MM.1S (cell line): ENCODE measurements at regions not wholly inside any gene's neighbourhood (a gene's known extent, or its start where the extent isn't known, plus 50 kb on each side); places are given as distances from the start of the nearest gene placed in this dataset.

Experiments used
- DNase-seq: peaks from one replicate; pipeline ENCODE4 v3.0.0-alpha.2; 2015
- H2AFZ ChIP-seq: fragments of 300-600 bp; sonication (generic); 2 replicates; pipeline ENCODE4 v1.6.0; 2016; ENCODE audit warnings: antibody characterized with exemption, low read length
- H3F3A ChIP-seq: fragments of 300-600 bp; sonication (generic); 2 replicates; pipeline ENCODE4 v1.6.1; 2016; ENCODE audit warnings: mild to moderate bottlenecking, antibody characterized with exemption, low read length, moderate library complexity, mixed read lengths; ENCODE audit not compliant: insufficient read depth
- H3K27ac ChIP-seq: fragments of 300-600 bp; sonication (generic); 2 replicates; pipeline ENCODE4 v1.5.1; 2016; ENCODE audit warnings: mild to moderate bottlenecking, low read length
- H3K27me3 ChIP-seq: fragments of 300-600 bp; sonication (generic); replicated peaks from 2 replicates; pipeline ENCODE4 v1.6.0; 2016; ENCODE audit warnings: low read length; ENCODE audit not compliant: insufficient read depth
- H3K36me3 ChIP-seq: fragments of 300-600 bp; sonication (generic); replicated peaks from 2 replicates; pipeline ENCODE4 v1.6.1; 2016; ENCODE audit warnings: mild to moderate bottlenecking, low read length, mixed read lengths; ENCODE audit not compliant: insufficient read depth
- H3K4me1 ChIP-seq: fragments of 300-600 bp; sonication (generic); 2 replicates; pipeline ENCODE4 v1.6.1; 2016; ENCODE audit warnings: low read length, mixed read lengths
- H3K4me2 ChIP-seq: fragments of 300-600 bp; sonication (generic); 2 replicates; pipeline ENCODE4 v1.6.0; 2016; ENCODE audit warnings: low read depth, low read length
- H3K4me3 ChIP-seq: fragments of 300-600 bp; sonication (generic); 2 replicates; pipeline ENCODE4 v1.5.1; 2016; ENCODE audit warnings: low read length, mixed read lengths
- H3K79me2 ChIP-seq: fragments of 300-600 bp; sonication (generic); 2 replicates; pipeline ENCODE4 v1.6.1; 2016; ENCODE audit warnings: mixed run types, low read length, mixed read lengths
- H3K9ac ChIP-seq: fragments of 300-600 bp; sonication (generic); 2 replicates; pipeline ENCODE4 v1.6.1; 2016; ENCODE audit warnings: low read length, mixed read lengths
- H3K9me2 ChIP-seq: fragments of 300-600 bp; sonication (generic); replicated peaks from 2 replicates; pipeline ENCODE4 v1.6.1; 2016; ENCODE audit warnings: mild to moderate bottlenecking, low read length, mixed read lengths; ENCODE audit not compliant: insufficient read depth
- H3K9me3 ChIP-seq: fragments of 300-600 bp; sonication (generic); replicated peaks from 2 replicates; pipeline ENCODE4 v1.6.1; 2016; ENCODE audit warnings: mild to moderate bottlenecking, low read length, mixed read lengths; ENCODE audit not compliant: insufficient read depth
- H4K20me1 ChIP-seq: fragments of 300-600 bp; sonication (generic); 2 replicates; pipeline ENCODE4 v1.6.1; 2016; ENCODE audit warnings: mild to moderate bottlenecking, low read length, moderate library complexity, mixed read lengths; ENCODE audit not compliant: insufficient read depth
- CTCF ChIP-seq: fragments of 300-600 bp; sonication (generic); IDR thresholded peaks from 2 replicates; pipeline ENCODE4 v1.5.1; 2016; ENCODE audit warnings: antibody characterized with exemption, low read length, mixed read lengths
- EZH2 ChIP-seq: fragments of 300-600 bp; sonication (generic); optimal IDR thresholded peaks from 2 replicates; pipeline ENCODE3; 2017; ENCODE audit warnings: low read depth, mild to moderate bottlenecking, antibody characterized with exemption, low read length, mixed read lengths
- EZH2phosphoT487 ChIP-seq: fragments of 300-600 bp; sonication (generic); IDR thresholded peaks from 2 replicates; pipeline ENCODE4 v1.6.1; 2018; ENCODE audit warnings: antibody characterized with exemption, low read length

- H3K4me3 ChIP-seq: no peak overlapping the region
- no peak overlapping the region for H2AFZ ChIP-seq
- H3K27ac ChIP-seq: no peak overlapping the region
- H3K9me3 ChIP-seq: no peaks in the 10 kb centered on the region
- H4K20me1 ChIP-seq: no peaks in the 10 kb centered on the region
- H3F3A ChIP-seq: no peaks in the 10 kb centered on the region
- no peaks in the 10 kb centered on the region for H3K4me1 ChIP-seq
- no peaks in the 10 kb centered on the region for H3K9me2 ChIP-seq
- H3K4me2 ChIP-seq: no peak overlapping the region
- no peak for DNase-seq
- no peak overlapping the region for H3K9ac ChIP-seq
- H3K79me2 ChIP-seq: no peaks in the 10 kb centered on the region
- H3K27me3 ChIP-seq: no peaks in the 10 kb centered on the region
- TF ChIP-seq CTCF (no peak), EZH2 (no peak), EZH2phosphoT487 (no peak)
- H3K36me3 ChIP-seq: no peaks in the 10 kb centered on the region
Observed at GRCh38 chr13:39123578-39123977, 85.3 kb downstream of the NHLRC3 start.

- DNase-seq: no peak
- H3K9me3 ChIP-seq: no peaks in the 10 kb centered on the region
- no peak overlapping the region for H3K27ac ChIP-seq
- H3K9ac ChIP-seq: no peak overlapping the region
- TF ChIP-seq EZH2 (no peak), EZH2phosphoT487 (no peak), CTCF (no peak)
- H3K79me2 ChIP-seq: no peaks in the 10 kb centered on the region
- H3K27me3 ChIP-seq: no peaks in the 10 kb centered on the region
- H3K4me1 ChIP-seq: no peaks in the 10 kb centered on the region
- no peak overlapping the region for H2AFZ ChIP-seq
- H4K20me1 ChIP-seq: no peaks in the 10 kb centered on the region
- H3K9me2 ChIP-seq: no peaks in the 10 kb centered on the region
- no peak overlapping the region for H3K4me3 ChIP-seq
- no peak overlapping the region for H3K4me2 ChIP-seq
- no peaks in the 10 kb centered on the region for H3K36me3 ChIP-seq
- H3F3A ChIP-seq: no peaks in the 10 kb centered on the region
Observed at GRCh38 chr13:39129213-39129612, 91.0 kb downstream of the NHLRC3 start.

GRCh38 chr13:39130301-39130700, 92.0 kb downstream of the NHLRC3 start:
- no peaks in the 10 kb centered on the region for H3K4me1 ChIP-seq
- H3K36me3 ChIP-seq: no peaks in the 10 kb centered on the region
- no peak overlapping the region for H3K27ac ChIP-seq
- no peak for DNase-seq
- H3K79me2 ChIP-seq: no peaks in the 10 kb centered on the region
- no peak overlapping the region for H3K4me3 ChIP-seq
- no peaks in the 10 kb centered on the region for H4K20me1 ChIP-seq
- H3F3A ChIP-seq: no peaks in the 10 kb centered on the region
- TF ChIP-seq CTCF (no peak), EZH2 (no peak), EZH2phosphoT487 (no peak)
- H3K27me3 ChIP-seq: no peaks in the 10 kb centered on the region
- H3K9me2 ChIP-seq: no peaks in the 10 kb centered on the region
- H3K4me2 ChIP-seq: no peak overlapping the region
- H3K9me3 ChIP-seq: no peaks in the 10 kb centered on the region
- no peak overlapping the region for H3K9ac ChIP-seq
- H2AFZ ChIP-seq: no peak overlapping the region
